ENCODE measurements at regions not wholly inside any gene's neighbourhood (a gene's known extent, or its start where the extent isn't known, plus 50 kb on each side); places are given as distances from the start of the nearest gene placed in this dataset.

- H3K56ac ChIP-seq (ENCODE audit: low read length): no peak overlapping the region
- no CpG with 5 or more reads among the region's 1 CpG for WGBS (ENCODE audit: extremely low coverage, insufficient coverage, low lambda C conversion rate)
- no peak for DNase-seq
- H2AK5ac ChIP-seq (ENCODE audit: low read length): no peak overlapping the region
- no peak overlapping the region for H2BK15ac ChIP-seq (replicated peaks; ENCODE audit: low read depth)
- H2BK5ac ChIP-seq (ENCODE audit: low read length): no peak overlapping the region
- H3K4ac ChIP-seq (ENCODE audit: low read depth, low read length): no peak overlapping the region
- no peak overlapping the region for H4K5ac ChIP-seq (ENCODE audit: low read length)
- peaks cover 2% of the 10 kb centered on the region for H3K4me1 ChIP-seq (ENCODE audit: control insufficient read depth, low read depth, low read length)
- no peak overlapping the region for H3K18ac ChIP-seq (ENCODE audit: low read length)
- H2BK120ac ChIP-seq (ENCODE audit: low read depth, low read length): no peak overlapping the region
- no peak overlapping the region for H3K4me3 ChIP-seq (ENCODE audit: low read length)
- H3K23ac ChIP-seq (ENCODE audit: low read length): no peak overlapping the region
- no peak overlapping the region for H4K8ac ChIP-seq (ENCODE audit: low read depth, low read length)
- no peaks in the 10 kb centered on the region for H3K79me2 ChIP-seq (ENCODE audit: control insufficient read depth, insufficient read depth, low read length)
- H3K79me1 ChIP-seq (ENCODE audit: low read length): no peaks in the 10 kb centered on the region
- H3K27me3 ChIP-seq (ENCODE audit: insufficient read depth, low read length, poor library complexity): no peaks in the 10 kb centered on the region
- H3K27ac ChIP-seq (ENCODE audit: low read depth, low read length): no peak overlapping the region
- no peak overlapping the region for H3K4me2 ChIP-seq (ENCODE audit: low read length)
- no peaks in the 10 kb centered on the region for H3K36me3 ChIP-seq (ENCODE audit: control insufficient read depth, insufficient read depth, low read length)
- no peak overlapping the region for H3K9ac ChIP-seq (ENCODE audit: low read length)
These were observed 247.6 kb upstream of the TNP1 start for GRCh38 chr2:217107480-217107879.

GRCh38 chr2:217106650-217107014, 246.8 kb upstream of the TNP1 start:
- Histone ChIP-seq H3K27me3 (ENCODE audit: insufficient read depth, low read length, poor library complexity) (no peaks in the 10 kb centered on the region), H3K4me1 (ENCODE audit: control insufficient read depth, low read depth, low read length) (peaks cover 2% of the 10 kb centered on the region), H2AK5ac (ENCODE audit: low read length) (no peak overlapping the region), H2BK5ac (ENCODE audit: low read length) (no peak overlapping the region), H3K27ac (ENCODE audit: low read depth, low read length) (peak overlapping the region; percentile 48), H2BK120ac (ENCODE audit: low read depth, low read length) (no peak overlapping the region), H3K36me3 (ENCODE audit: control insufficient read depth, insufficient read depth, low read length) (no peaks in the 10 kb centered on the region), H3K18ac (ENCODE audit: low read length) (no peak overlapping the region), H4K5ac (ENCODE audit: low read length) (no peak overlapping the region), H3K4me2 (ENCODE audit: low read length) (no peak overlapping the region), H3K79me1 (ENCODE audit: low read length) (no peaks in the 10 kb centered on the region), H3K9ac (ENCODE audit: low read length) (no peak overlapping the region), H3K4me3 (ENCODE audit: low read length) (no peak overlapping the region), H3K23ac (ENCODE audit: low read length) (no peak overlapping the region), H3K79me2 (ENCODE audit: control insufficient read depth, insufficient read depth, low read length) (no peaks in the 10 kb centered on the region), H2BK15ac (replicated peaks; ENCODE audit: low read depth) (no peak overlapping the region), H3K56ac (ENCODE audit: low read length) (no peak overlapping the region), H4K8ac (ENCODE audit: low read depth, low read length) (no peak overlapping the region), H3K4ac (ENCODE audit: low read depth, low read length) (no peak overlapping the region)
- no CpG with 5 or more reads among the region's 3 CpGs for WGBS (ENCODE audit: extremely low coverage, insufficient coverage, low lambda C conversion rate)
- DNase-seq: peak; percentile 81

- Histone ChIP-seq H2AK5ac (ENCODE audit: low read length) (peak overlapping the region; percentile 4), H3K18ac (ENCODE audit: low read length) (peak overlapping the region; percentile 64), H4K8ac (ENCODE audit: low read depth, low read length) (no peak overlapping the region), H3K79me1 (ENCODE audit: low read length) (no peaks in the 10 kb centered on the region), H3K36me3 (ENCODE audit: control insufficient read depth, insufficient read depth, low read length) (no peaks in the 10 kb centered on the region), H2BK15ac (replicated peaks; ENCODE audit: low read depth) (no peak overlapping the region), H3K27ac (ENCODE audit: low read depth, low read length) (peak overlapping the region; percentile 48), H3K23ac (ENCODE audit: low read length) (no peak overlapping the region), H3K4ac (ENCODE audit: low read depth, low read length) (peak overlapping the region; percentile 81), H2BK5ac (ENCODE audit: low read length) (peak overlapping the region; percentile 27), H3K56ac (ENCODE audit: low read length) (no peak overlapping the region), H3K4me2 (ENCODE audit: low read length) (no peak overlapping the region), H3K79me2 (ENCODE audit: control insufficient read depth, insufficient read depth, low read length) (no peaks in the 10 kb centered on the region), H2BK120ac (ENCODE audit: low read depth, low read length) (peak overlapping the region; percentile 63), H3K9ac (ENCODE audit: low read length) (no peak overlapping the region), H3K27me3 (ENCODE audit: insufficient read depth, low read length, poor library complexity) (no peaks in the 10 kb centered on the region), H3K4me3 (ENCODE audit: low read length) (no peak overlapping the region), H3K4me1 (ENCODE audit: control insufficient read depth, low read depth, low read length) (peaks cover 2% of the 10 kb centered on the region), H4K5ac (ENCODE audit: low read length) (no peak overlapping the region)
- DNase-seq: peak; percentile 97
- WGBS (ENCODE audit: extremely low coverage, insufficient coverage, low lambda C conversion rate): no CpG with 5 or more reads among the region's 5 CpGs
These were observed 246.1 kb upstream of the TNP1 start for GRCh38 chr2:217105733-217106649.

- Histone ChIP-seq H3K79me2 (ENCODE audit: control insufficient read depth, insufficient read depth, low read length) (no peaks in the 10 kb centered on the region), H3K4ac (ENCODE audit: low read depth, low read length) (no peak overlapping the region), H3K27me3 (ENCODE audit: insufficient read depth, low read length, poor library complexity) (no peaks in the 10 kb centered on the region), H2BK5ac (ENCODE audit: low read length) (no peak overlapping the region), H4K5ac (ENCODE audit: low read length) (no peak overlapping the region), H2AK5ac (ENCODE audit: low read length) (no peak overlapping the region), H3K27ac (ENCODE audit: low read depth, low read length) (no peak overlapping the region), H3K56ac (ENCODE audit: low read length) (no peak overlapping the region), H3K9ac (ENCODE audit: low read length) (no peak overlapping the region), H3K18ac (ENCODE audit: low read length) (no peak overlapping the region), H2BK15ac (replicated peaks; ENCODE audit: low read depth) (no peak overlapping the region), H3K4me3 (ENCODE audit: low read length) (no peak overlapping the region), H3K79me1 (ENCODE audit: low read length) (no peaks in the 10 kb centered on the region), H2BK120ac (ENCODE audit: low read depth, low read length) (peak overlapping the region; percentile 54), H3K23ac (ENCODE audit: low read length) (no peak overlapping the region), H4K8ac (ENCODE audit: low read depth, low read length) (no peak overlapping the region), H3K4me2 (ENCODE audit: low read length) (no peak overlapping the region), H3K4me1 (ENCODE audit: control insufficient read depth, low read depth, low read length) (peaks cover 2% of the 10 kb centered on the region), H3K36me3 (ENCODE audit: control insufficient read depth, insufficient read depth, low read length) (no peaks in the 10 kb centered on the region)
- peak; percentile 88 for DNase-seq
- WGBS (ENCODE audit: extremely low coverage, insufficient coverage, low lambda C conversion rate): no CpG with 5 or more reads among the region's 4 CpGs
These were observed 244.1 kb upstream of the TNP1 start for GRCh38 chr2:217103752-217104545.

GRCh38 chr2:217102956-217103355, 243.1 kb upstream of the TNP1 start:
- H2BK120ac ChIP-seq (ENCODE audit: low read depth, low read length): peak overlapping the region; percentile 35

More at GRCh38 chr2:217102956-217103355, 243.1 kb upstream of the TNP1 start:
- DNase-seq: no peak
- WGBS (ENCODE audit: extremely low coverage, insufficient coverage, low lambda C conversion rate): no CpG with 5 or more reads among the region's 1 CpG
- no peak overlapping the region for H2BK5ac ChIP-seq (ENCODE audit: low read length)
- H3K18ac ChIP-seq (ENCODE audit: low read length): no peak overlapping the region
- H3K4me1 ChIP-seq (ENCODE audit: control insufficient read depth, low read depth, low read length): peaks cover 2% of the 10 kb centered on the region
- H3K79me2 ChIP-seq (ENCODE audit: control insufficient read depth, insufficient read depth, low read length): no peaks in the 10 kb centered on the region
- no peaks in the 10 kb centered on the region for H3K36me3 ChIP-seq (ENCODE audit: control insufficient read depth, insufficient read depth, low read length)
- no peak overlapping the region for H2AK5ac ChIP-seq (ENCODE audit: low read length)
- no peak overlapping the region for H3K4me3 ChIP-seq (ENCODE audit: low read length)
- no peak overlapping the region for H3K56ac ChIP-seq (ENCODE audit: low read length)
- no peaks in the 10 kb centered on the region for H3K27me3 ChIP-seq (ENCODE audit: insufficient read depth, low read length, poor library complexity)
- peak overlapping the region; percentile 17 for H3K27ac ChIP-seq (ENCODE audit: low read depth, low read length)
- no peak overlapping the region for H2BK15ac ChIP-seq (replicated peaks; ENCODE audit: low read depth)
- no peak overlapping the region for H4K5ac ChIP-seq (ENCODE audit: low read length)
- H3K9ac ChIP-seq (ENCODE audit: low read length): no peak overlapping the region
- no peak overlapping the region for H3K23ac ChIP-seq (ENCODE audit: low read length)
- no peak overlapping the region for H4K8ac ChIP-seq (ENCODE audit: low read depth, low read length)
- no peak overlapping the region for H3K4ac ChIP-seq (ENCODE audit: low read depth, low read length)
- no peaks in the 10 kb centered on the region for H3K79me1 ChIP-seq (ENCODE audit: low read length)
- H3K4me2 ChIP-seq (ENCODE audit: low read length): no peak overlapping the region
